ENCODE measurements at regions not wholly inside any gene's neighbourhood (a gene's known extent, or its start where the extent isn't known, plus 50 kb on each side); places are given as distances from the start of the nearest gene placed in this dataset.

GRCh38 chr15:53401503-53401902 is 358.0 kb downstream of the WDR72 start:
- H3K9ac ChIP-seq (ENCODE audit: low read depth in 1 of 2, low read length in 2 of 2) = no peak overlapping the region
- no peaks in the 10 kb centered on the region for H3K36me3 ChIP-seq (ENCODE audit: control insufficient read depth in 1 of 2, insufficient read depth in 2 of 2, low read length in 2 of 2)
- H3K9me3 ChIP-seq (ENCODE audit: control insufficient read depth in 1 of 2, low read length in 2 of 2) = no peaks in the 10 kb centered on the region
- no peak overlapping the region for H3K4me3 ChIP-seq (ENCODE audit: low read depth in 1 of 2, low read length in 2 of 2)
- H3K27ac ChIP-seq (ENCODE audit: low read depth, low read length) = no peak overlapping the region
- H3K27me3 ChIP-seq (ENCODE audit: control insufficient read depth in 1 of 2, insufficient read depth in 2 of 2, low read length in 2 of 2) = no peaks in the 10 kb centered on the region
- no peaks in the 10 kb centered on the region for H3K4me1 ChIP-seq (ENCODE audit: control insufficient read depth in 1 of 2, insufficient read depth in 2 of 2, low read length in 2 of 2)

GRCh38 chr15:53400986-53401385 is 358.5 kb downstream of the WDR72 start:
- H3K36me3 ChIP-seq (ENCODE audit: control insufficient read depth in 1 of 2, insufficient read depth in 2 of 2, low read length in 2 of 2) = no peaks in the 10 kb centered on the region
- H3K27me3 ChIP-seq (ENCODE audit: control insufficient read depth in 1 of 2, insufficient read depth in 2 of 2, low read length in 2 of 2) = no peaks in the 10 kb centered on the region
- H3K4me3 ChIP-seq (ENCODE audit: low read depth in 1 of 2, low read length in 2 of 2) = no peak overlapping the region
- no peaks in the 10 kb centered on the region for H3K9me3 ChIP-seq (ENCODE audit: control insufficient read depth in 1 of 2, low read length in 2 of 2)
- H3K4me1 ChIP-seq (ENCODE audit: control insufficient read depth in 1 of 2, insufficient read depth in 2 of 2, low read length in 2 of 2) = no peaks in the 10 kb centered on the region
- H3K27ac ChIP-seq (ENCODE audit: low read depth, low read length) = no peak overlapping the region
- no peak overlapping the region for H3K9ac ChIP-seq (ENCODE audit: low read depth in 1 of 2, low read length in 2 of 2)

GRCh38 chr15:53397041-53397616 is 362.3 kb downstream of the WDR72 start:
- H3K9ac ChIP-seq (ENCODE audit: low read depth in 1 of 2, low read length in 2 of 2) = no peak overlapping the region
- H3K36me3 ChIP-seq (ENCODE audit: control insufficient read depth in 1 of 2, insufficient read depth in 2 of 2, low read length in 2 of 2) = no peaks in the 10 kb centered on the region
- no peaks in the 10 kb centered on the region for H3K4me1 ChIP-seq (ENCODE audit: control insufficient read depth in 1 of 2, insufficient read depth in 2 of 2, low read length in 2 of 2)
- H3K27ac ChIP-seq (ENCODE audit: low read depth, low read length) = no peak overlapping the region
- H3K27me3 ChIP-seq (ENCODE audit: control insufficient read depth in 1 of 2, insufficient read depth in 2 of 2, low read length in 2 of 2) = no peaks in the 10 kb centered on the region
- no peak overlapping the region for H3K4me3 ChIP-seq (ENCODE audit: low read depth in 1 of 2, low read length in 2 of 2)
- no peaks in the 10 kb centered on the region for H3K9me3 ChIP-seq (ENCODE audit: control insufficient read depth in 1 of 2, low read length in 2 of 2)

- no peaks in the 10 kb centered on the region for H3K27me3 ChIP-seq (ENCODE audit: control insufficient read depth in 1 of 2, insufficient read depth in 2 of 2, low read length in 2 of 2)
- no peak overlapping the region for H3K4me3 ChIP-seq (ENCODE audit: low read depth in 1 of 2, low read length in 2 of 2)
- H3K4me1 ChIP-seq (ENCODE audit: control insufficient read depth in 1 of 2, insufficient read depth in 2 of 2, low read length in 2 of 2) = no peaks in the 10 kb centered on the region
- H3K9ac ChIP-seq (ENCODE audit: low read depth in 1 of 2, low read length in 2 of 2) = no peak overlapping the region
- H3K27ac ChIP-seq (ENCODE audit: low read depth, low read length) = no peak overlapping the region
- no peaks in the 10 kb centered on the region for H3K36me3 ChIP-seq (ENCODE audit: control insufficient read depth in 1 of 2, insufficient read depth in 2 of 2, low read length in 2 of 2)
- no peaks in the 10 kb centered on the region for H3K9me3 ChIP-seq (ENCODE audit: control insufficient read depth in 1 of 2, low read length in 2 of 2)
Observed at GRCh38 chr15:53395871-53396270, 363.6 kb downstream of the WDR72 start.

- H3K27me3 ChIP-seq (ENCODE audit: control insufficient read depth in 1 of 2, insufficient read depth in 2 of 2, low read length in 2 of 2) = no peaks in the 10 kb centered on the region
- no peaks in the 10 kb centered on the region for H3K36me3 ChIP-seq (ENCODE audit: control insufficient read depth in 1 of 2, insufficient read depth in 2 of 2, low read length in 2 of 2)
- no peak overlapping the region for H3K9ac ChIP-seq (ENCODE audit: low read depth in 1 of 2, low read length in 2 of 2)
- H3K4me3 ChIP-seq (ENCODE audit: low read depth in 1 of 2, low read length in 2 of 2) = no peak overlapping the region
- no peaks in the 10 kb centered on the region for H3K4me1 ChIP-seq (ENCODE audit: control insufficient read depth in 1 of 2, insufficient read depth in 2 of 2, low read length in 2 of 2)
- H3K9me3 ChIP-seq (ENCODE audit: control insufficient read depth in 1 of 2, low read length in 2 of 2) = no peaks in the 10 kb centered on the region
- H3K27ac ChIP-seq (ENCODE audit: low read depth, low read length) = no peak overlapping the region
Observed at GRCh38 chr15:53390549-53390948, 368.9 kb downstream of the WDR72 start.

- Histone ChIP-seq H3K9me3 (ENCODE audit: control insufficient read depth in 1 of 2, low read length in 2 of 2) (no peaks in the 10 kb centered on the region), H3K4me3 (ENCODE audit: low read depth in 1 of 2, low read length in 2 of 2) (no peak overlapping the region), H3K27me3 (ENCODE audit: control insufficient read depth in 1 of 2, insufficient read depth in 2 of 2, low read length in 2 of 2) (no peaks in the 10 kb centered on the region), H3K4me1 (ENCODE audit: control insufficient read depth in 1 of 2, insufficient read depth in 2 of 2, low read length in 2 of 2) (no peaks in the 10 kb centered on the region), H3K36me3 (ENCODE audit: control insufficient read depth in 1 of 2, insufficient read depth in 2 of 2, low read length in 2 of 2) (no peaks in the 10 kb centered on the region), H3K27ac (ENCODE audit: low read depth, low read length) (no peak overlapping the region), H3K9ac (ENCODE audit: low read depth in 1 of 2, low read length in 2 of 2) (no peak overlapping the region)
Observed at GRCh38 chr15:53389271-53390037, 370.0 kb downstream of the WDR72 start.

- H3K4me3 ChIP-seq (ENCODE audit: low read depth in 1 of 2, low read length in 2 of 2) = no peak overlapping the region
- no peaks in the 10 kb centered on the region for H3K9me3 ChIP-seq (ENCODE audit: control insufficient read depth in 1 of 2, low read length in 2 of 2)
- no peaks in the 10 kb centered on the region for H3K36me3 ChIP-seq (ENCODE audit: control insufficient read depth in 1 of 2, insufficient read depth in 2 of 2, low read length in 2 of 2)
- no peaks in the 10 kb centered on the region for H3K27me3 ChIP-seq (ENCODE audit: control insufficient read depth in 1 of 2, insufficient read depth in 2 of 2, low read length in 2 of 2)
- H3K4me1 ChIP-seq (ENCODE audit: control insufficient read depth in 1 of 2, insufficient read depth in 2 of 2, low read length in 2 of 2) = no peaks in the 10 kb centered on the region
- H3K9ac ChIP-seq (ENCODE audit: low read depth in 1 of 2, low read length in 2 of 2) = no peak overlapping the region
- H3K27ac ChIP-seq (ENCODE audit: low read depth, low read length) = no peak overlapping the region
Observed at GRCh38 chr15:53384417-53384816, 375.0 kb downstream of the WDR72 start.

GRCh38 chr15:53378096-53378800 is 381.2 kb downstream of the WDR72 start:
- H3K4me1 ChIP-seq (ENCODE audit: control insufficient read depth in 1 of 2, insufficient read depth in 2 of 2, low read length in 2 of 2) = no peaks in the 10 kb centered on the region
- no peaks in the 10 kb centered on the region for H3K9me3 ChIP-seq (ENCODE audit: control insufficient read depth in 1 of 2, low read length in 2 of 2)
- no peak overlapping the region for H3K27ac ChIP-seq (ENCODE audit: low read depth, low read length)
- no peaks in the 10 kb centered on the region for H3K27me3 ChIP-seq (ENCODE audit: control insufficient read depth in 1 of 2, insufficient read depth in 2 of 2, low read length in 2 of 2)
- H3K36me3 ChIP-seq (ENCODE audit: control insufficient read depth in 1 of 2, insufficient read depth in 2 of 2, low read length in 2 of 2) = no peaks in the 10 kb centered on the region
- no peak overlapping the region for H3K9ac ChIP-seq (ENCODE audit: low read depth in 1 of 2, low read length in 2 of 2)
- no peak overlapping the region for H3K4me3 ChIP-seq (ENCODE audit: low read depth in 1 of 2, low read length in 2 of 2)

- H3K36me3 ChIP-seq (ENCODE audit: control insufficient read depth in 1 of 2, insufficient read depth in 2 of 2, low read length in 2 of 2) = no peaks in the 10 kb centered on the region
- H3K4me1 ChIP-seq (ENCODE audit: control insufficient read depth in 1 of 2, insufficient read depth in 2 of 2, low read length in 2 of 2) = no peaks in the 10 kb centered on the region
- H3K27ac ChIP-seq (ENCODE audit: low read depth, low read length) = no peak overlapping the region
- H3K27me3 ChIP-seq (ENCODE audit: control insufficient read depth in 1 of 2, insufficient read depth in 2 of 2, low read length in 2 of 2) = no peaks in the 10 kb centered on the region
- H3K9me3 ChIP-seq (ENCODE audit: control insufficient read depth in 1 of 2, low read length in 2 of 2) = peaks cover 0 to 3% of the 10 kb centered on the region in 2 donors
- H3K9ac ChIP-seq (ENCODE audit: low read depth in 1 of 2, low read length in 2 of 2) = no peak overlapping the region
- no peak overlapping the region for H3K4me3 ChIP-seq (ENCODE audit: low read depth in 1 of 2, low read length in 2 of 2)
Observed at GRCh38 chr15:53367740-53368139, 391.7 kb downstream of the WDR72 start.

- Histone ChIP-seq H3K4me3 (ENCODE audit: low read depth in 1 of 2, low read length in 2 of 2) (no peak overlapping the region), H3K9me3 (ENCODE audit: control insufficient read depth in 1 of 2, low read length in 2 of 2) (no peaks in the 10 kb centered on the region), H3K27me3 (ENCODE audit: control insufficient read depth in 1 of 2, insufficient read depth in 2 of 2, low read length in 2 of 2) (no peaks in the 10 kb centered on the region), H3K9ac (ENCODE audit: low read depth in 1 of 2, low read length in 2 of 2) (no peak overlapping the region), H3K36me3 (ENCODE audit: control insufficient read depth in 1 of 2, insufficient read depth in 2 of 2, low read length in 2 of 2) (no peaks in the 10 kb centered on the region), H3K4me1 (ENCODE audit: control insufficient read depth in 1 of 2, insufficient read depth in 2 of 2, low read length in 2 of 2) (no peaks in the 10 kb centered on the region), H3K27ac (ENCODE audit: low read depth, low read length) (no peak overlapping the region)
Observed at GRCh38 chr15:53360881-53361280, 398.6 kb downstream of the WDR72 start.
